Retinal pigment epithelial cell (primary cell): ENCODE measurements at regions not wholly inside any gene's neighbourhood (a gene's known extent, or its start where the extent isn't known, plus 50 kb on each side); places are given as distances from the start of the nearest gene placed in this dataset.

Source experiments
- DNase-seq: peaks from one replicate; pipeline ENCODE4 v3.0.0-alpha.2; 2010; ENCODE audit warnings: low read depth
- H3K4me3 ChIP-seq: 2 replicates; pipeline ENCODE4 v1.5.1; 2011; ENCODE audit warnings: mild to moderate bottlenecking, low read length, control low read depth, moderate library complexity
- TF ChIP-seq, protein P1 (sequence below): conservative IDR thresholded peaks from 2 replicates; pipeline ENCODE4 v1.5.1; 2011; ENCODE audit warnings: low read depth, low read length, control low read depth, inconsistent platforms

DNA sequence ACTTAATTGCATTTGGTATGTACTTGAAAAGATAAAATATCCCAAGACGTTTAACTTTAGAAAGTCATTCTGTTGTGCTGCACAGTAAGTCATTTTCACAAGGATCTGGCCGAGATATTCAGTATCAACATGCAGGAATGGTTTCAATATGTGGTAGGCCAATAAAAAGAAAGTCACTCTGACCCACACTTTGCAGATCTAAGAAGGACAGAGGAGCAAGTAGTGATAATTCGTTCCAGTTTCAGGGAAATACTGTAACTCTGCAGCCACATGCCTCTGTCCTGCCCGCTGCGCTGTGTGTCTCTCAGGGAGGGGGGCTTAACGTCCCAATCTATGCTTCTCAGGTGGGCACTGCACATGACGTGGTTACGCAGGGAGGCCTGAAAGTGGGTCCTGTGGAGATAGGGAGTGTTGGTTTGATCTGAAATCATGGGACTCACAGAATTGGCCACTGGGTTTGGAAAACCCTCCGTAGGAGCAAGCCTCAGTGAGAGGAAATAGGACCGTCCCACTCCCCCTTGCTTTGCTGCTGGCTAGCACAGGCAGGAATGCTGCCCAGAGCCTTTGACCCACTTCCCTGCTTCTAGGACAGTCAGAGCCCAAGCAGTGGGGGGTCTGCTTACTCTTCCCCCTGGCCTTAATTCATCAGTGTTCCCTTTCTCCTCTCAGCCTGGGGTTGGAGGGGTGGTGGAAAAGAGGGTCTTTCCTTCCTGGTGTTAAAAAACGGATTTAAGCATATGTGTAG, 314.7 kb upstream of the SPRED2 start:
- no peak overlapping the region for H3K4me3 ChIP-seq
- TF ChIP-seq, protein P1, sequence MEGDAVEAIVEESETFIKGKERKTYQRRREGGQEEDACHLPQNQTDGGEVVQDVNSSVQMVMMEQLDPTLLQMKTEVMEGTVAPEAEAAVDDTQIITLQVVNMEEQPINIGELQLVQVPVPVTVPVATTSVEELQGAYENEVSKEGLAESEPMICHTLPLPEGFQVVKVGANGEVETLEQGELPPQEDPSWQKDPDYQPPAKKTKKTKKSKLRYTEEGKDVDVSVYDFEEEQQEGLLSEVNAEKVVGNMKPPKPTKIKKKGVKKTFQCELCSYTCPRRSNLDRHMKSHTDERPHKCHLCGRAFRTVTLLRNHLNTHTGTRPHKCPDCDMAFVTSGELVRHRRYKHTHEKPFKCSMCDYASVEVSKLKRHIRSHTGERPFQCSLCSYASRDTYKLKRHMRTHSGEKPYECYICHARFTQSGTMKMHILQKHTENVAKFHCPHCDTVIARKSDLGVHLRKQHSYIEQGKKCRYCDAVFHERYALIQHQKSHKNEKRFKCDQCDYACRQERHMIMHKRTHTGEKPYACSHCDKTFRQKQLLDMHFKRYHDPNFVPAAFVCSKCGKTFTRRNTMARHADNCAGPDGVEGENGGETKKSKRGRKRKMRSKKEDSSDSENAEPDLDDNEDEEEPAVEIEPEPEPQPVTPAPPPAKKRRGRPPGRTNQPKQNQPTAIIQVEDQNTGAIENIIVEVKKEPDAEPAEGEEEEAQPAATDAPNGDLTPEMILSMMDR, result no peak
- no peak for DNase-seq

GRCh38 chr2:65744477-65745200, 312.2 kb upstream of the SPRED2 start:
- H3K4me3 ChIP-seq, result no peak overlapping the region
- no peak for DNase-seq
- TF ChIP-seq, protein P1, result no peak

DNA sequence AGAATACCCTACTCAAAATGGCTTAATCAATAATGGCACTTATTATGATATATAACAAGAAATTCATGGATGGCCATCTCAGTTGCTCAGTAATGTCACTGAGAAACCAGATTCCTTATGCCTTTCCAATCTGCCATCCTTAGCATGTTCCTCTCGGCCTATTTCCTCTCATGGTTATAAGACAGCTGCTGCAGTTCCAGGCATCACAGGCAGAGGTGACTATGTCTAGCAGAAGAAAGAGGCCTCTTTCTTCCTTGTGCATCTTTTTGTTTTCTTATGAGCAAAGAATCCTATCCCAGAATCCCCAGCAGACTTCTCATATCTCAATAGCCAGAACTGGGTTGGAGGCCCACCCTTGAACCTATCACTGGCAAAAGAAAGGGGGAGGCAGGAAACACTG, 310.6 kb upstream of the SPRED2 start:
- TF ChIP-seq, protein P1, result no peak
- no peak for DNase-seq
- H3K4me3 ChIP-seq, result no peak overlapping the region

DNA sequence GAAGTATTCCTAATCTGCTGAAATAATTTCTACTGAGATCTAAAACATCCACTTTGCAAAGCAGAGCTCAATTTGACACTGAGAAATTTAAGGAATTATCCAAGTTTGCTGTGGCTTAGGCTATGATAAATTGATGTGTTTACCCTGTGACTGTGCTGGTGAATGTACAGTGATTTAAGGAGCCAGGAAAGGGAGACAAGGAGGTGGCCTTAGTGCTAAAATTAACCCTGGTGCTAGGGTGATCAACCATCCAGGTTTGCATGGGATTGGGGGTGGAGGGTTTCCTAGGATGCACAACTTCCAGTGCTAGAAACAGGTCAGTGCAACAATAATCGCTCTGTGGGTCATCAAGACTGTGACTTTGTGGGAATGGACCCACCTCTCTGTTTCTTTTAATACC, 307.5 kb upstream of the SPRED2 start:
- TF ChIP-seq, protein P1, result no peak
- H3K4me3 ChIP-seq, result no peak overlapping the region

GRCh38 chr2:65737452-65738011, 305.1 kb upstream of the SPRED2 start:
- no peak overlapping the region for H3K4me3 ChIP-seq
- TF ChIP-seq, protein P1, result no peak
- DNase-seq, result no peak

More for the DNA sequence above, 307.5 kb upstream of the SPRED2 start:
- no peak for DNase-seq

- TF ChIP-seq, protein P1, result no peak
- no peak overlapping the region for H3K4me3 ChIP-seq
- DNase-seq, result no peak
Measured at GRCh38 chr2:65731476-65731875, 299.1 kb upstream of the SPRED2 start.
